GM06990 (cell line): ENCODE measurements at regions not wholly inside any gene's neighbourhood (a gene's known extent, or its start where the extent isn't known, plus 50 kb on each side); places are given as distances from the start of the nearest gene placed in this dataset.

Experiments used
- DNase-seq: peaks from one replicate; pipeline ENCODE4 v3.0.0-alpha.2; 2011; ENCODE audit not compliant: insufficient read length; ENCODE audit errors: extremely low read depth
- H3K27me3 ChIP-seq: replicated peaks from 2 replicates; pipeline ENCODE4 v1.6.0; 2011; ENCODE audit warnings: low read length; ENCODE audit not compliant: control insufficient read depth, insufficient read depth
- H3K36me3 ChIP-seq: 2 replicates; pipeline ENCODE4 v1.5.1; 2011; ENCODE audit warnings: low read length; ENCODE audit not compliant: control insufficient read depth, insufficient read depth
- H3K4me3 ChIP-seq: replicated peaks from 2 replicates; pipeline ENCODE4 v1.5.1; 2011; ENCODE audit warnings: low read depth, mild to moderate bottlenecking, control low read depth, low read length
- CTCF ChIP-seq: IDR thresholded peaks from 2 replicates; pipeline ENCODE4 v1.5.1; 2011; ENCODE audit warnings: low read length, control low read depth, mild to moderate bottlenecking, inconsistent platforms; ENCODE audit not compliant: insufficient read depth, poor library complexity, severe bottlenecking

DNA sequence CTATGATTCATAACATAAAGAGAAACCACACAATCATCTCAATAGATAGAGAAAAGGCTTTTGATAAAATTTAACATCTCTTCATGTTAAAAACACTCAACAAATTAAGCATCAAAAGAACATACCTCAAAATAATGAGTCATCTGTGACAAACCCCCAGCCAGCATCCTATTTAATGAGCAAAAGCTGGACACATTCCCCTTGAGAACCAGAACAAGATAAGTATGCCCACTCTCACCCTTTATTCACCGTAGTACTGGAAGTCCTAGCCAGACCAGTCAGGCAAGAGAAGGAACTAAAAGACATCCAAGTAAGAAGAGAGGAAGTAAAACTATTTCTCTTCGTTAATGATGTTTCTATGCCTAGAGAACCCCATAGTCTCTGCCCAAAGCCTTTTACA is 507.2 kb downstream of the PABPC4L start:
- H3K27me3 ChIP-seq: no peaks in the 10 kb centered on the region
- H3K4me3 ChIP-seq: no peak overlapping the region
- no peak for TF ChIP-seq CTCF
- no peak for DNase-seq
- no peaks in the 10 kb centered on the region for H3K36me3 ChIP-seq

GRCh38 chr4:133683967-133684366 is 517.6 kb downstream of the PABPC4L start:
- no peaks in the 10 kb centered on the region for H3K27me3 ChIP-seq
- H3K4me3 ChIP-seq: no peak overlapping the region
- no peaks in the 10 kb centered on the region for H3K36me3 ChIP-seq
- no peak for TF ChIP-seq CTCF
- DNase-seq: no peak

- H3K27me3 ChIP-seq: no peaks in the 10 kb centered on the region
- TF ChIP-seq CTCF: no peak
- H3K36me3 ChIP-seq: no peaks in the 10 kb centered on the region
- no peak for DNase-seq
- no peak overlapping the region for H3K4me3 ChIP-seq
These were observed 519.2 kb downstream of the PCDH10 start for GRCh38 chr4:133668061-133668851.

DNA sequence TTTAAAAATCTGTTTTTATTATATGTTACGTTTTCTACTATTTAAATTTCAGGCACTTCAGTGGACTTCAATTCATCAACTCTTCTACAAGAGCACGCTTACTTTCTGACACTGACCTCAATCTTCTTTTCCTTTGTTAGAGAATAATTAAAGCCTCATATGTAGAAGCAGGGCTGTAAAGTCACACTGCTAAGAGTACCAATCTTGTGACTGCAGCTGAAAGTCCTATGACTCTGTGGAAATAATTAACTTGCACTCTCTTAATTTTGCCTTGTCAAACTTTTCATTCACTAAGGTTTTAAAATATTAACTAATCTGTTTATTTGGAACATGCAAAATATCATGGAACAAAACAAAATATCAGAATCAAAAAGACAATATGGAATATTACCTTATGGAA is 498.1 kb downstream of the PCDH10 start:
- Histone ChIP-seq H3K4me3 (no peak overlapping the region), H3K36me3 (no peaks in the 10 kb centered on the region), H3K27me3 (no peaks in the 10 kb centered on the region)
- DNase-seq: no peak
- TF ChIP-seq CTCF: no peak

GRCh38 chr4:133641191-133641590 is 492.1 kb downstream of the PCDH10 start:
- H3K36me3 ChIP-seq: no peaks in the 10 kb centered on the region
- H3K4me3 ChIP-seq: no peak overlapping the region
- TF ChIP-seq CTCF: no peak
- no peaks in the 10 kb centered on the region for H3K27me3 ChIP-seq
- no peak for DNase-seq
